ENCODE measurements at regions not wholly inside any gene's neighbourhood (a gene's known extent, or its start where the extent isn't known, plus 50 kb on each side); places are given as distances from the start of the nearest gene placed in this dataset.
A peak's percentile ranks its signal among the peaks of the same experiment; 100 is the strongest.

DNA sequence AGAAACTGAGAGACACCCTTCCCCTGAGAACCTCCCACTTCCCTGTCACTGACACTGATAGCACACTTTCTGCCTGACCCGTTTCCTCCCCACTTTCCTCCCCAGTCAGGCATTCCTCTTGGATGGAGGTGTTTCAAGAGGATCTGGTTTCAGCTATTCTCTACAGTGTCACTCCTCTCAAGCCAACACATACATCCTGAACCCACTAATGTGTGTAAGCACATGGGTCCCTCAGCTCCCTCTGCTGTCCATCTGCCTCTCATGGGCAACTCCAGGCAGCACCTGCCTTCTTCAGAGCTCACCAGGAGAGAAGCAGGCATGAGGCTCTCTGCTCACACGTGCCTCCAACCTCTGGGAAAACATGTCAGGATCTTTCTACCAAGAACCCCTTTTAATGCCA, 207.6 kb downstream of the NAF1 start:
- peak; percentile 5 for DNase-seq

DNA sequence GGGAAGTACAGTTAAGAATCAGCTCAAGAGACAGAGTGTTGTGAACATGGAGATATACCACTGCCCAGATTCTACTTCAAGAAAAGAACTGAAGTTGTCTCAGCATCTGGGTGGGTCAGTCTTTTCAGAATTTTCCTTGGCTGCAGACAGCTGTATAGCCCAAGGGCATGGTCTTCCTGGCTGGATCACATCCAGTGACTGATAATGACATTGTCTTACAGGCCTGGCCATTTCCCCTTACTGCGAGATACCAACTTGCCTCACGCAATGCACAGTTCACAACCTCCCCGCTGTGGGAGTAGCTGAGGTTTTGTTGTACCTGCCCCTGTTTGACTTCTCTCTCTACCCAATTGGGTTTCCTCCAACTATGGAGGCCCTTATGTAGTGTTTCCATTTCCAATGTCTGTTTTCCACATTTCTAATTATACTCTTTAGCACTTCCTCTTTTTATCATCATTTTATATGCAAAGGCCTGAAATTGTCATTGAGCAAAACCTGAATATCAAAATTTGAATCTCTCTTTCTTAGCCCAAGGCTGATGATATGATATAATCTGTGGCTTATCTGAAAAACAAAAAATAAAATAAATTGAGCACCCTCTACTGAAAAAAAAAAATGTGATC, 209.1 kb downstream of the NAF1 start:
- H3K4me3 Mint-ChIP-seq = no peak overlapping the region

More for the DNA sequence above, 207.6 kb downstream of the NAF1 start:
- TF ChIP-seq, protein P1, sequence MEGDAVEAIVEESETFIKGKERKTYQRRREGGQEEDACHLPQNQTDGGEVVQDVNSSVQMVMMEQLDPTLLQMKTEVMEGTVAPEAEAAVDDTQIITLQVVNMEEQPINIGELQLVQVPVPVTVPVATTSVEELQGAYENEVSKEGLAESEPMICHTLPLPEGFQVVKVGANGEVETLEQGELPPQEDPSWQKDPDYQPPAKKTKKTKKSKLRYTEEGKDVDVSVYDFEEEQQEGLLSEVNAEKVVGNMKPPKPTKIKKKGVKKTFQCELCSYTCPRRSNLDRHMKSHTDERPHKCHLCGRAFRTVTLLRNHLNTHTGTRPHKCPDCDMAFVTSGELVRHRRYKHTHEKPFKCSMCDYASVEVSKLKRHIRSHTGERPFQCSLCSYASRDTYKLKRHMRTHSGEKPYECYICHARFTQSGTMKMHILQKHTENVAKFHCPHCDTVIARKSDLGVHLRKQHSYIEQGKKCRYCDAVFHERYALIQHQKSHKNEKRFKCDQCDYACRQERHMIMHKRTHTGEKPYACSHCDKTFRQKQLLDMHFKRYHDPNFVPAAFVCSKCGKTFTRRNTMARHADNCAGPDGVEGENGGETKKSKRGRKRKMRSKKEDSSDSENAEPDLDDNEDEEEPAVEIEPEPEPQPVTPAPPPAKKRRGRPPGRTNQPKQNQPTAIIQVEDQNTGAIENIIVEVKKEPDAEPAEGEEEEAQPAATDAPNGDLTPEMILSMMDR (IDR thresholded peaks at IDR 0.05) = no peak
- H3K4me1 Mint-ChIP-seq = peaks cover 11% of the 10 kb centered on the region
- H3K4me3 Mint-ChIP-seq = no peak overlapping the region
- no peaks in the 10 kb centered on the region for H3K36me3 Mint-ChIP-seq (ENCODE audit: low read depth)
- peak overlapping the region; percentile 2 for H3K27ac Mint-ChIP-seq
- peaks cover 9% of the 10 kb centered on the region for H3K27me3 Mint-ChIP-seq (ENCODE audit: low read depth, poor library complexity)
- no peaks in the 10 kb centered on the region for H3K9me3 Mint-ChIP-seq

DNA sequence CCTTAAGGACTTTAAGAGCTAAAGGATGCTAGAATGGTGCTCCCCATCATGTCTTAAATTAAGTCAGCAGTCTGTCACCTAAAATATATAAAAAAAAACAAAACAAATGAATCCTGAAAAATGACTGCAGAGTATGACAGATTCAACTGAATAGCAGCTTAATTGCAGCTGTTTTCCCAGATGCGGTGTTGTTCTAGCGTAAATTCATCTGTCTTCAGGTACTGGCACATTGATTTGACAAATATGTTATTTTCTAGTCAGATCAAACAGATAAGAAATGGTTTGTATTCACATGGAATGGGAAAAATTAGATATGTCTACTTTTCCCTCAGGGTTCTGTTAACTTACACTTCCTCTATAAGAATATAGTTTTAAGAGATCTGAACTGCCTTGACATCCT, 211.7 kb downstream of the NAF1 start:
- H3K4me1 Mint-ChIP-seq = peaks cover 11% of the 10 kb centered on the region
- H3K4me3 Mint-ChIP-seq = no peak overlapping the region
- H3K36me3 Mint-ChIP-seq (ENCODE audit: low read depth) = no peaks in the 10 kb centered on the region
- TF ChIP-seq, protein P1 (IDR thresholded peaks at IDR 0.05) = no peak
- H3K27me3 Mint-ChIP-seq (ENCODE audit: low read depth, poor library complexity) = peaks cover 9% of the 10 kb centered on the region
- H3K9me3 Mint-ChIP-seq = no peaks in the 10 kb centered on the region
- H3K27ac Mint-ChIP-seq = no peak overlapping the region
- DNase-seq = no peak

More for the DNA sequence above, 209.1 kb downstream of the NAF1 start:
- H3K4me1 Mint-ChIP-seq = peaks cover 11% of the 10 kb centered on the region
- H3K36me3 Mint-ChIP-seq (ENCODE audit: low read depth) = no peaks in the 10 kb centered on the region
- H3K9me3 Mint-ChIP-seq = no peaks in the 10 kb centered on the region
- no peak for DNase-seq
- TF ChIP-seq, protein P1 (IDR thresholded peaks at IDR 0.05) = no peak
- H3K27ac Mint-ChIP-seq = no peak overlapping the region
- peaks cover 9% of the 10 kb centered on the region for H3K27me3 Mint-ChIP-seq (ENCODE audit: low read depth, poor library complexity)

DNA sequence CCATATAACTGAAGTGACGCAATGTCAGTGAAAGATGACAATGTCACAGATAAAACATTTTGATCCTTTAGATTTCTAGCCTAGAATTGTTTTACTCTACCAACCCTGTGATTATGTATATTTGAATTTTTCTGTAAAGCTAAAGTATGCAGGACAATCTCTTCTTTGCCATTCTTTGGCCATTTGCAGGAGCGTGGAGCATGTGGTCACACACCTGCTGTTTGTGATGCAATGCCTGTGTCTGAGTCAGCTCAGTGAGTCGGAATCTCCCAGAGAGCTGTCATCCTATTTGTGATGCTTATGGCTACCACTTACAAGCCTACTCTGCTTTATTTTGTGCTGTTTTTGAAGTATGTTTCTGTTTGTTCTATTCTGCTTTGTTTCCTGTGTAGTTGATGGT, 214.5 kb downstream of the NAF1 start:
- H3K9me3 Mint-ChIP-seq = no peaks in the 10 kb centered on the region
- DNase-seq = no peak
- no peaks in the 10 kb centered on the region for H3K4me1 Mint-ChIP-seq
- no peaks in the 10 kb centered on the region for H3K27me3 Mint-ChIP-seq (ENCODE audit: low read depth, poor library complexity)
- TF ChIP-seq, protein P1 (IDR thresholded peaks at IDR 0.05) = no peak
- H3K36me3 Mint-ChIP-seq (ENCODE audit: low read depth) = no peaks in the 10 kb centered on the region
- H3K27ac Mint-ChIP-seq = no peak overlapping the region
- H3K4me3 Mint-ChIP-seq = no peak overlapping the region

DNA sequence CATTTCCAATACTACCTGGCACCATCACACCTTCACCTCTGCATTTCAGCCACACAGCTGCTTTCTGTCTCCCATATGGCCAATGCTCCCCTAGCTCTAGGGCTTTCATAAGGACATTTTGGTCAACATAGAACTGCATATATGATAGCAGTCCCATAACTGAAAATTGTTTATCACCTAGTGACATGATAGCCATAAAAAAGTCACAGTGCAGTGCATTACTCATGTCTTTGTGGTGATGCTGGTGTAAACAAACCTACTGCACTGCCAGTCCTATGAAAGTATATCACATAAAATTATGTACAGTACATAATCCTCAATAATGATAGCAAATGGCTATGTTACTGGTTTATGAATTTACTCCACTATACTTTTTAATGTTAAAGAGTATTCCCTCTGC, 221.0 kb downstream of the NAF1 start:
- no peaks in the 10 kb centered on the region for H3K4me1 Mint-ChIP-seq
- H3K27ac Mint-ChIP-seq = no peak overlapping the region
- no peak overlapping the region for H3K4me3 Mint-ChIP-seq
- TF ChIP-seq, protein P1 (IDR thresholded peaks at IDR 0.05) = no peak
- no peak for DNase-seq
- H3K9me3 Mint-ChIP-seq = no peaks in the 10 kb centered on the region
- no peaks in the 10 kb centered on the region for H3K27me3 Mint-ChIP-seq (ENCODE audit: low read depth, poor library complexity)
- H3K36me3 Mint-ChIP-seq (ENCODE audit: low read depth) = no peaks in the 10 kb centered on the region

DNA sequence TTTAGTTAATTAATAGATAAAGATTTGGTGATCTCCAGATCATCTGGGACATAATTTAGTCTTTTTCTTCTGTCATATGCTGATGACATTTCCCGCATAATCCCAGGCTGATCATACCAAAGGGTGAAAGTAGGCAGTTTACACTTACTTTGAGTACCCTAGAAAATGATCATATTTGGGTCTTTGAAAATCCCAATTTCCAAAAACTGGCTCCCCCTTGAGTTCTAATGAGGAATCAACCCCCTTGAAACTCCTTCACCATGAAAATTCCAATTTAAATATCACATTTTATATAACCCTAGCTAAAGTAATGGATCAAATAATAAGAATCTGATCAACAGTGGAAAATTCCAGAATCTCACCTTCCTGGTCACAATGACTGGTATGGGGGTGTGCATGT, 223.4 kb downstream of the NAF1 start:
- Mint-ChIP-seq H3K4me3 (no peak overlapping the region), H3K9me3 (no peaks in the 10 kb centered on the region), H3K4me1 (no peaks in the 10 kb centered on the region), H3K27me3 (ENCODE audit: low read depth, poor library complexity) (no peaks in the 10 kb centered on the region), H3K27ac (no peak overlapping the region), H3K36me3 (ENCODE audit: low read depth) (no peaks in the 10 kb centered on the region)
- DNase-seq = no peak
- TF ChIP-seq, protein P1 (IDR thresholded peaks at IDR 0.05) = no peak

All from nephron progenitor cell (in vitro differentiated cells).